GM18867 (cell line): ENCODE measurements at regions not wholly inside any gene's neighbourhood (a gene's known extent, or its start where the extent isn't known, plus 50 kb on each side); places are given as distances from the start of the nearest gene placed in this dataset.

ENCODE experiments used
- ATAC-seq: cut with Tn5 transposase; IDR thresholded peaks from one replicate; pipeline ENCODE4 v1.9.1; 2021; ENCODE audit warnings: mild to moderate bottlenecking, moderate library complexity; ENCODE audit not compliant: unreplicated experiment

- no peak for ATAC-seq
Observed at GRCh38 chr1:5436808-5437207, 555.4 kb downstream of the NPHP4 start.

- ATAC-seq, result no peak
Observed at GRCh38 chr1:5435414-5435813, 556.8 kb downstream of the NPHP4 start.

DNA sequence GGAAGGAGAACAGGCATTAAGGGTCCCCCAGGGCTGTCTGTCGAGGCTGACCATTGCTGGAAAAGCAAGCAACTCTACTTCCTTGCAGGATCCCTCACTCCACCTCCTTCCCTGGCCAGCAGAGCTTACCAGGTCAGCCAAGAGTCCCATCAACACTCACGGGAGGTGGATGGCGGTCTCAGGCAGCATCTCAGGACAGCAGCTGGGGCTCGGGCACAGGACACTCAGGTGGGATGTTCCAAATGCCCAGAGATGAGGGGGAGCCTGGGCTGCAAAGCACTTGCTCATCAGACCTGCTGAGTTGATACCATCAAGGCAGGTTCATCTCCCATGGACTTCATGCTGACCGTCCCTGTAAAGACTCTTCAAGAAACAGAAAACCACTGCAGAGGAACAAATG, 559.8 kb downstream of the NPHP4 start:
- ATAC-seq, result no peak

DNA sequence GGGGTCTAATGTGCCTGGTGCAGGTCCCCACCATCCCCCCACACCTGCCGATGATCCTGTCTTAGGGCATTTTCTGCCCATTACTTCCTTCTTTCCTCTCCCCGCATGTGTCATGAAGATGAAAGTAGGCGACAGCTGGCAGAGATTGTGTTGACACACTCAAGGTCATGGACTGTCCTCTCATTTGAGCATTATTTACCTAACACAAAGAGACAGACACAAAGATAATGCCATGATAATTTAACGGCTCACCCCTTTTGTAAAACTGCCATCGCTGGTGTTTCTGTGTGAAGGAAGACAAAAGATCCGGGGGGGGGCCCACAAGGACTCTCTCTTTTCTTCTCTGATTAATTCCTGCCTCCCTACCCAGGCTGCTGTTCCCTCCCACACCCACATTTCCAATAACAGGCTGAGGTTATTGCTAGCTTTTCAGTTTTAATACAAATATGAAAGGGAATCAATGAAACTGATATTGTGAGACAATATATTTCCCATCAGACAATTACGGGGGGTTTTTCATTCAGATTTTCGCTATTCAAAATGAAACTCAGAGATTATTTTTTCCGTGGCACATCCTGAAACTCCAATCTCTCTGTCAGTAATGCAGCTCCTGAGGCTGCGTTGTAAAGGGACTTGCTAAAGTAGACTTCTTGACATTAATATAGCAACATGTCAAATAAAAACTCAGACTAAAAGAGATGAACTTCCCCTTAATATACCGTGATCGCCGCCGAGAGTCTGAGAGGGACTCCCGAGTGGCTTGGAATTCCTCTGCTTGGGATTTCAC, 561.1 kb downstream of the NPHP4 start:
- ATAC-seq, result no peak

- ATAC-seq, result no peak
Observed at GRCh38 chr1:5430136-5430535, 562.1 kb downstream of the NPHP4 start.

DNA sequence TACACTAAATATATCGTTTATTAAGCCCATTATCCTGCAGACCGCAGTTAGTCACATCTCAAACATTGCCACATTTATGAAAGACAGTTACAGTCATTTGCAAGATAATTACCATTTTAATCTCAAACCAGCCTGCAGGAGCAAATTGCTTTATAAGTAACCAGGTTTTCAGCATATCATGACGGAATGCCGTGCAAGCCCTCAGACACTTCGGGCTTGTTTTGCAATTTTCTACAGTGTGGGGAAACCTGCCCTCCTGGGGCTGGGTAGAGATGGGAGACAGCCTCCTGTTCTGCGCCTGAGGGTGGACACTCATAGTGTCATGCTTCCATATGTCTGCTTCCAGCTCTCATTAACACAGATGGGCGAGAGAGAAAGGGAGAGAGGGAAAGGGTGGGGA, 563.9 kb downstream of the NPHP4 start:
- no peak for ATAC-seq

GRCh38 chr1:5427026-5427613, 565.1 kb downstream of the NPHP4 start:
- no peak for ATAC-seq

DNA sequence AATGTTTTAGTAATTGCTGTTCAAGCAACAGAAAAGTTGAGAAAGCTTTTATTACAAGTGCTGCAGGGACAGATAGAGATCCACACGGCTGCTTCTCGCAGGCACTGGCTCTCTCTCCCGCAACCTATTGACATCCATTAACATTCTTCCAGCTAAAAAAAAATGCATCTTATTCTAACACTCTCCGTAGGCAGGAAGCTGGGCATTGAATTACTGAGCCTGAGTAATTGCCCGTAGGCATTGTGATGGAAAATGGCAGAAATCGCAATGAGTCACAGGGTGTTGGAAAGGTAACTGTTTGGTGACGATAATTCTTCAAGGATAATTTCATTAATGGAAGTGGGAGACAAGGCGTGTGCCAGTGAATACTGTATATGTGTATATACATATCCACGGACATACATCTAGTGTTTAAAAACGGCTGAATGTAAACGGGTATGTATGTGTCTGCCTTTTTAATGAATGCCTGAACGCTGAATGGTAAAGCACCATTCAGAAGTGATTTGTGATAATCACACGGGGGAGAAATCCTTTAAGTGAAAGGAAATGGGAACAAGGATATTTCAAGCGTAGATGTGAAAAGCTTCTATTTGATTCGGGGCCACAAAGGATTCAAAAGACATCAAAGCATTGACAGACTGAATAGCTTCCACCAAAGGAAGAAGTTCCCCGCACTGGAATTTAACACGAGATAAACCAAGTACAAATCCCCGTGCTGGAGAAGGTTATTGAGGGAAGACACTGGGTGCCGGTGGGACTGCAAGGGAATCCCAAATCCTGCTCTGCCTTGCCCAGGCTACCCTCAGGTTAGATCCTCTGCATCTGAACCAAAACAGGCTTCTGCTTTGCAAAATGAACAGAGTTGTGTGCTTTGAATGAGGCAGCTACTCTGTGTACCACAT, 567.2 kb downstream of the NPHP4 start:
- ATAC-seq, result no peak

GRCh38 chr1:5423109-5423508, 569.1 kb downstream of the NPHP4 start:
- no peak for ATAC-seq

DNA sequence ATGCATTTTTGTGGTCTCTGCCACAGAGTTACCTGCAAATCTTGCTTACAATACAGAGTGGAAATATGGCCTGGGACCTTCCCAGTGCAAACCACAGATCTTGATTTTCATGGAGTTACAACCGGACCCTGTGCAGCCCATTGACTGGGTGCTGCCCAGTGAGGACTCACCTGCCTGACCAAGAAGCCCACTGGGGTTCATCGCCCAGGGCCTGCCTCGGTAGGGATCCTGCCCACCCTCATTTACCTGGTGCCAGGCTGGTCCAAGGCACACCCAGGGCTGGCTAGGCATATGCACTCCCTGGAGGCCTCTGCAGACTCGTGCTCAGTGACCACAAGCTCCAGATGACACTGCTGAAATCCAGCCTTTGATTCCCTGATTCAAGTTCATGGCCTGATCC, 572.7 kb downstream of the NPHP4 start:
- ATAC-seq, result no peak

GRCh38 chr1:5416518-5416917, 575.7 kb downstream of the NPHP4 start:
- ATAC-seq, result no peak

- ATAC-seq, result no peak
Observed at GRCh38 chr1:5415606-5416005, 576.6 kb downstream of the NPHP4 start.

DNA sequence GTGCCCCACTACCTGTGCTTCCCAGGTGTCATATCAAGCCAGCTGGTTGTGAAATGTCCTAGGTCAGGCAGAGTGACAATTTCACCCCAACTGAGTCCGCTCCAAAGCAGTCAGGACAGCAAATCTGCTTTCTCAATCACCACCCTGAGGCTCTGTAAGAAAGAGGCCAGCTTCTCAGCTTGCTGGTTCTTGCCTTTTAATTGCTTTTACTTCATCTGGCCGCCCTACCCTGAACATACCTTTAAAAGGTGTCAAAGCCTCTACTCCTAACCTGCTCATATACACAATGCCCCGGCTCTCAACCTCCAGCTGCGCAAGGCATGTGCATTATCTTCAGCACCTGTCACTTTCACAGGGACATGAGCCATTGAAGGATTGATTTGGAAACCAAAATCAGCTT, 581.6 kb downstream of the NPHP4 start:
- ATAC-seq, result no peak

DNA sequence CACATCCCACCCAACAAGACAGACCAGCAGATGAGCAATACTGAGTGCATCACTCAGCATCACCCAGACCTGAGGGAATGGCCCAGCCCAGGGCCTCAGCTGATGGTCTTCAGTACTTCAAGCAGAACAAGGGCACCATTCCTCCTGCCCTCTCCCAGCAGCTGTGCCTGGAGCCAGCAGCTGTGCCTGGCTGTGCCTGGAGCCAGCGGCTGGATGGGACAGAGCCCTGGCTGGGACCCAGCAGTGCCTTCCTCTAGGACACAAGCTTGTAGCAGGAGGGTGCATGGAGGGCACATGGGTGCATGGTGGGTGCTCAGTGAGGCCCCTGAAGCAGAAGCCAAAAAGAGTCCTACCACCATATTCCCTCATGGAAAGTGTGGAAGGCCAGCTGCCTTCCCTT, 583.8 kb downstream of the NPHP4 start:
- no peak for ATAC-seq

- ATAC-seq, result no peak
Observed at GRCh38 chr1:5405263-5405662, 587.0 kb downstream of the NPHP4 start.

- no peak for ATAC-seq
Observed at GRCh38 chr1:5404412-5405203, 587.6 kb downstream of the NPHP4 start.

DNA sequence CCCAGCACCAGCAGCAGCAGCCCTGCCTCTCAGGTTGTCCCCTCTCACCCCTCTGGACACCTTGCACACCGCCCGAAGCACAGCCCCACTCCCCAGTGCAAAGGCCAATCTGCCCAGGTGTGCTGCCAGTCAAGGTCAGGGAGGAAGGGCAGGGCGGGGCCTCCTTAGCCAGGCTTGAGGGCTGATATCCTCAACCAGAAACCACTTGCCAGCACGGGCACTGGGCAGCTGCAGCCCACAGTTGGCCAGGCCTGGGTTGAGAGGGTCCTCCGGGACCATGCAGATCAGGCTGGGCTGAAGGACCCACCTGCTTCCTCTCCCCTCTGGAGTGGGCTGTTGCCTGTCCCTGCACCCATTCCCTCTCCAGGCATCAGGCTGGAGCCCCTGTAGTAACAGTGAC, 588.3 kb downstream of the NPHP4 start:
- no peak for ATAC-seq

DNA sequence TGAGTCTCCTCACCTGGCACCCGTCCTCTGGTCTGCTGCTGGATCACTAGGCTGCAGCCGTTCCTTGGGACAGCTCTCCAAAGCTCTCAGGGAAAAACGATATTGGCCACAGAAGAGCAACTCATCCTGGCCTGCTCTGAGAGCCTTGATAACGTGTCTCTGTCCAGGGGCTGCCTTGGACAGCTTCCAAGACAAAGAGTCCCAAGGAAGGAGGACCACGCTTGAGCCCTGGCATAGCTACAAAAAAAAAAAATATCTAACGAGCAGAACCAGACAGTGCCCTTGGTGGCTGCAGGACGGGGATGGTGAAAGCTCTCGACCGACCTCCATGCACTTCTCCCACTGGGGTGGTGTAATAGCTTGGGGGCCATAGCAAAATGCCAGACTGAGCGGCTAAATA, 589.6 kb downstream of the NPHP4 start:
- no peak for ATAC-seq

- ATAC-seq, result no peak
Observed at GRCh38 chr1:5399771-5400170, 592.5 kb downstream of the NPHP4 start.

GRCh38 chr1:5396593-5396992, 595.6 kb downstream of the NPHP4 start:
- no peak for ATAC-seq

- ATAC-seq, result no peak
Observed at GRCh38 chr1:5394111-5394510, 598.1 kb downstream of the NPHP4 start.
